Effector memory CD8-positive, alpha-beta T cell (primary cell): ENCODE measurements at regions not wholly inside any gene's neighbourhood (a gene's known extent, or its start where the extent isn't known, plus 50 kb on each side); places are given as distances from the start of the nearest gene placed in this dataset.

Experiments used
- ATAC-seq: fragments of 150-1000 bp; cut with Tn5 transposase; replicated peaks from 2 replicates; pipeline ENCODE4 v1.10.0; 2021; ENCODE audit warnings: mild to moderate bottlenecking, moderate library complexity
- DNase-seq, 3 experiments: peaks; one replicate each; pipeline ENCODE4 v3.0.0; 2021
- H3K27ac Mint-ChIP-seq, 2 donors: one replicate each; pipeline ENCODE4 v1.8.0; 2022; ENCODE audit warnings: mild to moderate bottlenecking in 2 of 2, mixed read lengths in 2 of 2, moderate library complexity in 2 of 2
- H3K27me3 Mint-ChIP-seq, 2 donors: one replicate each; pipeline ENCODE4 v1.8.0; 2022; ENCODE audit warnings: mixed read lengths in 2 of 2
- H3K36me3 Mint-ChIP-seq: one replicate; pipeline ENCODE4 v1.8.0; 2022; ENCODE audit warnings: mild to moderate bottlenecking, moderate library complexity, mixed read lengths; ENCODE audit not compliant: insufficient read depth
- H3K4me1 Mint-ChIP-seq, 2 donors: one replicate each; pipeline ENCODE4 v1.8.0; 2022; ENCODE audit warnings: low read depth in 2 of 2, mixed read lengths in 2 of 2
- H3K4me3 Mint-ChIP-seq, 2 donors: one replicate each; pipeline ENCODE4 v1.8.0; 2022; ENCODE audit warnings: mild to moderate bottlenecking in 2 of 2, mixed read lengths in 2 of 2, moderate library complexity in 2 of 2
- H3K9me3 Mint-ChIP-seq, 2 donors: one replicate each; pipeline ENCODE4 v1.8.0; 2022; ENCODE audit warnings: mixed read lengths in 2 of 2

DNA sequence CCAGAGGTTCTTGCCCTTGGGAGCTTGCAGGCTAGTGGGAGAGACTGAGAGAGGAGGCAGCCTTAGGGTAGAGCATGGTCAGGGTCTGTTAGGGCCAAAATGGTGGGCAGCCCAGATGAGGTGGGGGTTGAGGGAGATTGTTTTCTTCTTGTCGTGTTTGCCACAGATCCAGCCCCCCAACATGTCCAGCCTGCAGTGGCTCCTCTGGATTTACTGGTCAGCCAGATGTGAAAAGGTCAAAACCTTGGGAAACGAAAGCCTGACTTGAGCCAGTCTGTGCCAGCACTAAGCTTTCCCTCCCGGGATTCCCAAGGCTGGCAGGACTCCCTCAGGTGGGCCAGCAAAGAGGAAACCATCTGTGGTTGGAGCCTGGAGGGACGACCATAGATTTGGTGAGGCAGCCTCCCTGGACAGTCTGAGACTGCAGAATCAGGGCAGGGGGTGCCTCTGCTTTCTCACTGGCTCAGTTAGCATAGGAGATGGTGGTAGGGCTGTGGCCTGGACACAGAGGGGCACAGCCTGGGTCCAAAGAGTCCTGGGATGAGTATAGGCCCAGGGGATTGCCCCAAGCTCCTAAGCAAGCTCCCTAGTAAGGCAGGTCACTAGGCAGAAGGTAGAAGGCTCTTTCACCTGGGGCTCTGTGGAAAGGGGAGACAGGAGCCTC is 51.2 kb upstream of the PRR23C start:
- no peaks in the 10 kb centered on the region for H3K4me1 Mint-ChIP-seq
- DNase-seq (no peak), ATAC-seq (no peak)
- H3K27ac Mint-ChIP-seq: no peak overlapping the region
- no peak overlapping the region for H3K4me3 Mint-ChIP-seq
- H3K36me3 Mint-ChIP-seq: no peaks in the 10 kb centered on the region
- peaks cover 5 to 8% of the 10 kb centered on the region in 2 donors for H3K9me3 Mint-ChIP-seq
- peaks cover 31 to 40% of the 10 kb centered on the region in 2 donors for H3K27me3 Mint-ChIP-seq

DNA sequence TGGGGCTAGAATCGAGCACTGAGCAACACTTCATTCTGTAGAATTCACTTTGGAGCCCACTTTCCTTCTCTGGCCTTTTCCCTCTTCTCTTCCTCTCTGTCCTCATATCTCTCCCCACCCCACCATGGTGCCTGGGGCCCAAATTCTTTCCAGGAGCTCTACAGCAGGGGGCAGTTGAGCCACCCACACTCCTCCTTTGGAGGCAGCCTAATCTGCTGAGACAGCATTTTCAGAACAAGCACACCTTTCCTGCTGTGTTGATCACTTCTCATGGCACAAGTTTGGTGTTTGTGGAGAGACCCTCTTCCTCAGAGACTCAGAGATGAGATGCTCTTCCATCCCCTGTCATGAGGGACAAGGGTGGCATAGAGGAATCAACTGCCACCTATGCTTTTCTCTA is 52.0 kb upstream of the PRR23C start:
- H3K4me3 Mint-ChIP-seq: no peak overlapping the region
- H3K9me3 Mint-ChIP-seq: peaks cover 5 to 8% of the 10 kb centered on the region in 2 donors
- peaks cover 31 to 47% of the 10 kb centered on the region in 2 donors for H3K27me3 Mint-ChIP-seq
- no peak overlapping the region for H3K27ac Mint-ChIP-seq
- ATAC-seq: no peak
- H3K36me3 Mint-ChIP-seq: no peaks in the 10 kb centered on the region
- no peaks in the 10 kb centered on the region for H3K4me1 Mint-ChIP-seq
- DNase-seq: no peak

DNA sequence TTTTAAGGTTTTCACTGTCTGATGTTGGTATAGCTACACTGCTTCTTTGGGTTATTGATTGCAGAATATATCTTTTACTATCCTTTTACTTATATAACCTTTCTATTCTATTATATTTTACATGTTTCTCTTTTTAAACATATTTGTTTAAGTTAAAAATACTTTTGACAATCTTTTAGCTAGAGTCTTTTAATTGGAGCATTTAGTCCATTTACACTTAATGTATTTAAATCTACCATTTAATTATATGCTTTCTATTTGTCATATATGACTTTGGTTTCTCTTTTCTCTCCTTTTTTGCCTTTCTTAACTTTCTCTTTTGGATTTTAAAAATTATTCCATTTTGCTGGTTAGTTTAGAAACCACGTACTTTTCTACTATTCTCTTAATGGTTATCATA is 53.7 kb upstream of the PRR23C start:
- no peak overlapping the region for H3K4me3 Mint-ChIP-seq
- ATAC-seq (no peak), DNase-seq (no peak)
- H3K27ac Mint-ChIP-seq: no peak overlapping the region
- peaks cover 5 to 8% of the 10 kb centered on the region in 2 donors for H3K9me3 Mint-ChIP-seq
- no peaks in the 10 kb centered on the region for H3K4me1 Mint-ChIP-seq
- H3K27me3 Mint-ChIP-seq: peaks cover 31 to 56% of the 10 kb centered on the region in 2 donors
- H3K36me3 Mint-ChIP-seq: no peaks in the 10 kb centered on the region

DNA sequence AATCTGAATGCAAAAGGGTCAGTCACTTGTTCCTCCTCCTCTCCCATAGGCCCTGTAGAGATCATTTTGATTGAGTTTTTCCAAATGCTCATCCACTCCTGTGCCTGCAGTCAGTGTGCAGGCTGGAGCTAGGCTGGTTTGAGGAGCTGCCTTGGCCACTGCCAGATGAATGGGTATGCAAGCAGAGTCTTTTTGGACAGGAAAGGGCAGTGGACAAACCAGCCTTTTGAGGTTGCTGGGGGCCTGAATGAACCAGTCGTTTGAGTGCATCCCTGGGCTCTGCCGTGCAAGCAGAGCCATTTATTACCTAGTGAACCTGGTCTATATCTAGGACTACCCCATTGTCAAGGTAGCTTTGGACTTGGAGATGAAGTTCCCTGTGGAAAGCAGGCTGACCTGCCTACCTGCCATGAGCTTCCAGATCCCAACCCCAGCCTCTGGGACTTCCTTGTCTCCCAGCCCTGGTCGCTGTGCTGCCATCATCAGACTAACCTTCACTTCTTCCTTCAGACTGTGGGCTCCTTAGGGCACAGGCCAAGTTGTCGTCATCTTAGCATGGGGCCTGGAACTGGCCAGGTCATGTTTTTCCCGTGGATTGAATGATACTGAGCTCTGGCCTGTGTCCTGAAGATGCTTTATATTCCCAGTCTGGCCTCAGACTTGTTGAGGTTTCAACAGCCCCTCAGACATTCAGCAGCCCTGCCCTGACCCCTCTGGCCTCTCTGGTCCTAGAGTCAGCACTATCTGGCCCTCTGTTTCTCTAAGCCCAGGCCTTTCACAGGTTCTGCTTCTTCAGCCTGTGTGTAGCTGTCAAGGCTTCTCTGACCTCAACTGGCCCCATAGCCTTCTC is 55.5 kb upstream of the PRR23C start:
- H3K4me3 Mint-ChIP-seq: no peak overlapping the region
- H3K27me3 Mint-ChIP-seq: peaks cover 22 to 48% of the 10 kb centered on the region in 2 donors
- no peak overlapping the region for H3K27ac Mint-ChIP-seq
- ATAC-seq (no peak), DNase-seq (no peak)
- H3K4me1 Mint-ChIP-seq: no peaks in the 10 kb centered on the region
- peaks cover 0 to 1% of the 10 kb centered on the region in 2 donors for H3K9me3 Mint-ChIP-seq
- no peaks in the 10 kb centered on the region for H3K36me3 Mint-ChIP-seq

DNA sequence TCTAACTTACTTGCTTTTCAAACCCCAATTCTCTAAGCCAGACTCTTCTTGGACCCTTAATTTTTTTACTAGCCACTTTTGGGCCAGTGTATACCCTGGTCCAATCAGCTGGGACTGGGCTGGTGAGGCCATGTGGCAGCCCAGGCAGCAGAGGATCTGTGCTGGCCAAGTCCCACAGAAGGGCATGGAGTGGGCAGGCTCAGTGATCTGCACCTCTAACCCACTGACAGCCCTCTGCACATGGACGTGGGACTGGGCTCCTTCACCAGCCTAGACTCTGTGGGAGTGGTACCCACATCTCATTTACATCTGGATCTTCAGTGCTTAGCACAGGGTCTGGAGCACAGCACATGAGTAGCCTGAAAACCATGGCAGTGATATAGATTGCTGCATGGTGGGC is 56.1 kb upstream of the PRR23C start:
- H3K27me3 Mint-ChIP-seq: peaks cover 22 to 46% of the 10 kb centered on the region in 2 donors
- no peak for ATAC-seq

DNA sequence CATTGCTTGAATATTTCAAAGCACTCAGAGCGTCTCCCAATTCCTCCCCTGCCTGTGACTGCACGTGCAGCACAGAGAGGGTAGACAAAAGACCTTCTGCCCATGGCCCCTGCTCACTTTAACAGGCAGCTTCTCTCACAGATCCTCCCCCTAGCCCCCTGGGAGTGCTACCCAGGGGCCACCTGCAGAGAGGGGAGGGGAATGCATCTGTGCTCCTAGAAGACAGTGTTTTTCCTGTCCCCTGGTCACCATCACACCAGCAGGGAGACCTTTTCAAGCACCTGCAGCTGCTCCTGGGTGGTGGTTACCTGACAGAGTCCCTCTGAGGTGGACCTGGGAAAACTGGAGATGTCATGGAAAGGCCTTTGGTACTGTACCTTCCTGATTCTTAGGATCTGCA is 56.7 kb upstream of the PRR23C start:
- no peaks in the 10 kb centered on the region for H3K9me3 Mint-ChIP-seq
- H3K36me3 Mint-ChIP-seq: no peaks in the 10 kb centered on the region
- no peak overlapping the region for H3K4me3 Mint-ChIP-seq
- no peaks in the 10 kb centered on the region for H3K4me1 Mint-ChIP-seq
- ATAC-seq (no peak), DNase-seq (no peak)
- peaks cover 22 to 47% of the 10 kb centered on the region in 2 donors for H3K27me3 Mint-ChIP-seq
- H3K27ac Mint-ChIP-seq: no peak overlapping the region

More for the DNA sequence above, 56.1 kb upstream of the PRR23C start:
- Mint-ChIP-seq H3K4me3 (no peak overlapping the region), H3K27ac (no peak overlapping the region), H3K4me1 (no peaks in the 10 kb centered on the region), H3K9me3 (no peaks in the 10 kb centered on the region), H3K36me3 (no peaks in the 10 kb centered on the region)
- DNase-seq: no peak

DNA sequence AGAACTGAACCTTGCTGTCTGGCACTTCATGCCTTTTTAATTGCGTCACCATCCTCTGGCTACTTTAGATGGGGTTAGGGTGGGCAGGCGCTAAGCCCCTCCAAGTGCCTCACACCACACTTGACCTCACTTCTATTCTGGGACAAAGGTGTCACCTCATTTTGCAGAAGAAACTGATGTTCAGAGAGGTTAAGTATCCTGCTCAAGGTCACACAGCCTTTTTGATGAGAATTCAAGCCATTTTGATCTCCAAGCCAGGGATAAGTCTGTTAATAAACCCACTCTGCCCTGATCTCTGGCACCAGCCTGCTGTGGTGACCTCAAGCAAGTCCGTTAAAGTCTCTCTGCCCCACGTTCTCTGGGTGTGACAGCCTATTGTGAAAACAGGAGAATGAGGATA is 58.8 kb upstream of the PRR23C start:
- Mint-ChIP-seq H3K9me3 (no peaks in the 10 kb centered on the region), H3K36me3 (no peaks in the 10 kb centered on the region)

DNA sequence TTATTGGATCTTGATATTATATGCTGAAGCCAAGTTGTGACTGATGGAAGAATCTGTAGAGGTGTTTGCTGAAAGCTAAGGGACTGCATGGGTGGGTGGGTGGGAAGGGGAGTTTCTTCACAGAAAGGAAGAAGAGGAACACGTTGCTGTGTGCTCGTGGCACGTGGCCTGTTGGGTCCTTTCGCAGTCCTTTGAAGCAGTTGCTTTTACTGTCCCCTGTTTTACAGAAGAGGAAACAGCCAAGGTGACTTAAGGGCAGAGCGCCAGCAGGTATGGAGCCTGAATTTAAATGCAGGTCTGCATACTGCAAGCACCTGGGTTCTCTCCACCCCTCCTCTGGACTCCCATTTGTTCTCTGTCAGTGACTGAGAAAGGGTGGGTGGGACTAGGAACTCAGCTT is 59.4 kb upstream of the PRR23C start:
- Mint-ChIP-seq H3K27me3 (peaks cover 14 to 61% of the 10 kb centered on the region in 2 donors), H3K36me3 (no peaks in the 10 kb centered on the region), H3K27ac (no peak overlapping the region), H3K4me1 (no peaks in the 10 kb centered on the region), H3K4me3 (no peak overlapping the region), H3K9me3 (no peaks in the 10 kb centered on the region)
- DNase-seq: no peak
- ATAC-seq: no peak

More for the DNA sequence above, 58.8 kb upstream of the PRR23C start:
- no peak overlapping the region for H3K4me3 Mint-ChIP-seq
- no peaks in the 10 kb centered on the region for H3K4me1 Mint-ChIP-seq
- no peak for DNase-seq
- peaks cover 14 to 61% of the 10 kb centered on the region in 2 donors for H3K27me3 Mint-ChIP-seq
- no peak for ATAC-seq
- no peak overlapping the region for H3K27ac Mint-ChIP-seq

DNA sequence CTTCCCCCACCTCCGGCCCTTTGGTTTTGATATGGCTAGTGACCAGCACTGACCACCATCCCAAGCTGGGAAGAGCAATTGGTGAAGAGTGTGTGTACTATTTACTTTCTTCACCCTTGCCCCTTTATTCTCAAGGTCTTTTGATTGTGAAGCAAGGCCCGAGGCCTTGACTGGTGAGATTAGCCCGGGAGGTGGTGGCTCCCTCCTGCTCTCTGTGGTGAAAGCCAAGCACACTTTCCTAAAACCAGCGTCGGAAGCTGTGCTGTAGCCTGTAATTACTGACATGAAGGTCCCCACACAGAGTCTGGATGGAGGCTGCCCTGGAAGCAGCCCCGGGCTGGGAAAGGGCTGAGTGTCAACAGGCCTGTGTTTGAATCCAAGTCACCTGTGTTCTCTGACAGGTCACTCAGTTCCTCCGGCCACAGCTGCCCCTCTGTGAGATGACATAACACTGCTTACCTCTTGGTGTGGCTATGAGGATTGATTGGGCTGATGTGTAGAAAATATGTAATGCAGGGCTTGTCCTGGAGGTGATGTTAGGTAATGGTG is 60.5 kb upstream of the PRR23C start:
- no peaks in the 10 kb centered on the region for H3K36me3 Mint-ChIP-seq

DNA sequence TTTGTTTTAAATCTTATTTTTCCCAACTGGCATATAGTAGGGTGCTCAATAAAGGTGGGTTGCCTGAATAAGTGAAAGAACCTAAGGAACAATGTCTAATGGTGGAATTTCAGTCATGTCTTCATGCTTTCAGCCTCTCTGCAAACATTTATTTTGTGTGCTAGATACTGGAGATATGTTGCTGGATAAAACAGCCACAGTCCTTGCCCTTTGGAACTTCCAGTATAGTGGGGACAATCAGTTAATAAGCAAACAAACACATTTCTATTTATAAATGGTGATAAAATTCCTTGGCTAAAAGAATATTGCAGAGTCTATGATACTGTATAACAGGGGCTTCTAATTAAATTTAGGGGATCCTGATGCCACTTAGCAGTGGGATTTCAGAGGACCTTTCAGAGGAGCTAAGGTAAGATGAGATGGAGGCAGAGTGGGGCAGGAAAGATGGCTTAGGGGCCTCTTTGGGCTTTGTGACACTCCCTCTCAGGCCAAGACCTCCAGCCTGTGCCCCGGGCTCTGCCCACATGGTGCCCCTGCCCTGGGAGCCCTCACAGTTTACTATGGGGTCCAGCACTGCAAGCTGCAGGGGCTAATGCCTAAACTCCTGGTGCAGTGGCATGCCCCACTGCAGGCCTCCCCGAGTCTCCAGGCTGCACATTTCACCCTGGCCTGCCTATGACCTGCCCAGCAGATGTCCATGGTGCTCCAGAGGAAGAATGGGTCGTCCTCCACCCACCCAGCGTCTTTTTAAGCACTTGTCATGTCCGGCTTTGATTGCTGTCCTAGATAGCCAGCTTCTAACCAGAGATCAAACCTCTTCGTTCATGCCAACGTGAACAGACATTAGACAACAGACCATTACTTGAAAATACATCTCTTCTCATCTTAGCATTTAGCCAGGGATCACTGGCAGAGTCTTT is 61.6 kb upstream of the PRR23C start:
- ATAC-seq (no peak), DNase-seq (no peak)
- no peaks in the 10 kb centered on the region for H3K36me3 Mint-ChIP-seq
- peaks cover 0 to 8% of the 10 kb centered on the region in 2 donors for H3K4me1 Mint-ChIP-seq
- peaks cover under 1 to 47% of the 10 kb centered on the region in 2 donors for H3K27me3 Mint-ChIP-seq
- H3K9me3 Mint-ChIP-seq: no peaks in the 10 kb centered on the region
- no peak overlapping the region for H3K4me3 Mint-ChIP-seq
- no peak overlapping the region for H3K27ac Mint-ChIP-seq

More for the DNA sequence above, 60.5 kb upstream of the PRR23C start:
- Mint-ChIP-seq H3K4me3 (no peak overlapping the region), H3K4me1 (peaks cover 0 to 2% of the 10 kb centered on the region in 2 donors), H3K9me3 (no peaks in the 10 kb centered on the region), H3K27me3 (peaks cover 7 to 52% of the 10 kb centered on the region in 2 donors), H3K27ac (no peak overlapping the region)
- DNase-seq: no peak
- no peak for ATAC-seq

DNA sequence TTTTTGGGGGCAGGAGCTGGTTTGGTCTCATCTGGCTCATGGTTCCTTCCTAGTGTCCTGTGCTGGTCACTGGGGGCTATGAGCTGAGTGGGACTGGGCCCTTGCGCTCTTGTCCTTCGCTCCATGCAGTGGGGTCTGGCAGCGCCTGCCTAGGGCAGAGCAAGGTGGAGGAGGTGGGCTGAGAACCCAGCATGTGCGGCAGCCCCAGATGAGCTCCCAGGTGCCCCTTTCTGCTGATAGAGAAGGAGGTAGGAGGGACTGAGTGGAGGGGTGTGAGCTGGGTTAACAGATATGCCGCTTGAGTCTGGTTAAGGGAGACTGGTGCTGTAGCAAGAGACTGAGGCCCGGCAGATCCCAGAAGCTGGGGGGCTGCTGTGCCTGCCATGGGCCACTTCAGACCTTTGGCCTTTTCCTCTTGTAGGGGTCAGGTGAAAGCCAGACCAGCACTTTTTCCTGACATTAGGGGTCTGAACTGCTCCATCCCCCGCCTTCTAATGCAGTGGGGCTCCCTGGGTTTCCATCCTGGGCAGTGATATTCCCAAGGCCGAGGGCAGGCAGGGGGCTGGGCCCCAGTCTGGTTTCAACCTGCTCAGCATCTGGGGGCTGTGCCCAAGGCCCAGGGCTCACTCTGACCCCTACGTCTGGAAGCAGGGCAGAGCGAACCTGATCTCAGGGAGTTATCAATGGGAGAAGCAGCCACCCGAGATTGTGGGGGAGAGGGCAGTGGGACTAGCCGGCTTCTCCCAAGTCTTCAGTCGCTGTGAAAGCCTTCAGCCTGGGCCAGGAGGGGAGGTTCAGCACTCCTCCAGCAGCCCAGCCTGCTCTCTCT is 62.9 kb upstream of the PRR23C start:
- ATAC-seq (no peak), DNase-seq (no peak)
- H3K27me3 Mint-ChIP-seq: peaks cover 6 to 36% of the 10 kb centered on the region in 2 donors
- no peak overlapping the region for H3K4me3 Mint-ChIP-seq
- H3K27ac Mint-ChIP-seq: no peak overlapping the region
- peaks cover 7 to 16% of the 10 kb centered on the region in 2 donors for H3K4me1 Mint-ChIP-seq
- no peaks in the 10 kb centered on the region for H3K36me3 Mint-ChIP-seq
- H3K9me3 Mint-ChIP-seq: no peaks in the 10 kb centered on the region

DNA sequence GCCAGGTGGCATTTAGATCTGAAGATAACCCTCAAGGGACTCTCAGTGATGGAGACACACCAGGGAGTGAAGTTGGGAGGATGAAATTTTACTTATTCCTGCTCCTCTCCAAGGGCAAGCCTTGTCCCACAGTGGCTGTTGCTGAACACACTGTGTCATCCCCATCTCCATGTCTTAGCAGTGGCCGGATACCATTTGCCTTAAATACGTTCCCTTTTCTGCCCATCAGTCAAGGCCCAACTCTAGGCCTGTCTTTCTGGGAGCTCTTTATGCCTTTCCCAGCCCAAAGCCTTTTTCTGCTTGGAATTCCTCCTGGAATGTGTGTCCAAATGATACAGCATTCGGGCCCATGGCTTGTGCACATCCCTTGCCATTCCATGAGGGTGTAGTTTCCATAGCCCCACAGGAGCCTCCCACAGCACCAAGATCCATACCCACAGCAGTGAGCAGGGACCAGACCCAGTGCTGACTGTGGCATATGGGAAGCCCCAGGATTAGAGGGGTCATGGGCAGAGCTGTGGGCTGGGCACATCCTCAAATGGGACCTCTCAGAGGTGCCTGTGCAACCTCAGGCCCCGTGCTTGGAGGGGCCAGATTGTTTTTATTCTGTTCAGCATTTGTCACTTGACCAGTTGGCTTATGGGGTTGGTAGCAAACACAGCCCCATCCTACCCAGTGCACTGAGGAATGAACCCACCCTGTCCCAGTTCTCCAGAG is 63.7 kb upstream of the PRR23C start:
- ATAC-seq (no peak), DNase-seq (no peak)
- peaks cover 7 to 16% of the 10 kb centered on the region in 2 donors for H3K4me1 Mint-ChIP-seq
- H3K4me3 Mint-ChIP-seq: no peak overlapping the region
- no peaks in the 10 kb centered on the region for H3K36me3 Mint-ChIP-seq
- no peaks in the 10 kb centered on the region for H3K9me3 Mint-ChIP-seq
- no peak overlapping the region for H3K27ac Mint-ChIP-seq
- peaks cover 12 to 28% of the 10 kb centered on the region in 2 donors for H3K27me3 Mint-ChIP-seq
